ENCODE measurements at regions not wholly inside any gene's neighbourhood (a gene's known extent, or its start where the extent isn't known, plus 50 kb on each side); places are given as distances from the start of the nearest gene placed in this dataset.
"Not testable (repeated sequence)": the region's sequence is repeated elsewhere in the genome, so short reads cannot be mapped to it uniquely, and the experiment has no call there.

- no peak for DNase-seq
Observed at GRCh38 chr21:35386491-35387079, 337.5 kb upstream of the RUNX1 start.

GRCh38 chr21:35384375-35384774, 335.3 kb upstream of the RUNX1 start:
- no peak for DNase-seq

- no peak for DNase-seq
Observed at GRCh38 chr21:35382696-35383095, 333.6 kb upstream of the RUNX1 start.

GRCh38 chr21:35381743-35382310, 332.7 kb upstream of the RUNX1 start:
- DNase-seq, result no peak

GRCh38 chr21:35380304-35380703, 331.2 kb upstream of the RUNX1 start:
- DNase-seq, result not testable (repeated sequence)

GRCh38 chr21:35378881-35379280, 329.8 kb upstream of the RUNX1 start:
- no peak for DNase-seq

DNA sequence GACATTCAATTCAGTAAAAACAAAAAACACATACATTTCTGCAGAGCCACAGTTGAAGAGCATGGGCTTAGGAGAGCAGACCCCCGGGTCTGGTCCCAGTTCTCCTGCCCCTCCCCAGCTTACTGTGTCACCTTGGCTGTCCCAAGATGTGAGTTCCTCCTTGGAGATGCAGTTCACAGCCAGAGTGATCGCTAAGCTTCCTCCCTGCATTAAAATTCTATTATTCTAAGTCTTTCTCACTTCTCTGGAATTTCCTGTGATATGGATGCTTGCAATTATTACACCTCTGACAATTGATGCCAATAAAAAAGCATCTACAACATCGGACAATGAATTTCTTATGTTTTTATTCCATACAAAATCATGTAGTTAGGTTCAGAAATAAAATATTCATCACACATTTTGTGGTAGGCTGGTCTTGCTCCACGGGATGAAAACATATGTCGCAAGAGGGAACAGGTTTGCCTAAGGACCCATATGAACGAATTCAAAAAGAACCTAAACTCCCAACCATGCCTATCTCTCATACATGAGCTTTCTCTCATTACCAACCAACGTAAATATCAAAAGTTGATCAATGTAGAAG, 328.5 kb upstream of the RUNX1 start:
- no peak for DNase-seq

GRCh38 chr21:35376406-35377135, 327.5 kb upstream of the RUNX1 start:
- no peak for DNase-seq

- no peak for DNase-seq
Observed at GRCh38 chr21:35375115-35375514, 326.0 kb upstream of the RUNX1 start.

GRCh38 chr21:35373998-35374397, 324.9 kb upstream of the RUNX1 start:
- no peak for DNase-seq

- no peak for DNase-seq
Observed at GRCh38 chr21:35372201-35372600, 323.1 kb upstream of the RUNX1 start.

DNA sequence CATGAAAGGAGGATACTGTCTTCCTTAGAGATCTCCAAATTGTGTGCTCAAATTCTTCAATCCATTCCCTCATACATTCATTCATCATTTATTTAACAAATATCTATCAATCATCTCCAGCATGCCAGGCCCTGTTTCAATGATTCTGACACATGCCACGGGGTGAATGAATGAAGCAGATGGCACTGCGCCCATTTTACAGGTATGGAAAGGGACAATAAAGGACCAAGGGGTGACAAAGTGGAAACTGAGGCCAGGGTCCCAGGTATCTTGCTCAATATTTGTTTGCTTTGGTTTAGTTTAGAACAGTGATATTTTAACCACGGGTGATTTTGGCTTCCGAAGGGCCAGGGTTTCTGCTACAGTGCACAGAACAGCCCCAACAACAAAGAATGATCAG, 321.6 kb upstream of the RUNX1 start:
- DNase-seq, result no peak

DNA sequence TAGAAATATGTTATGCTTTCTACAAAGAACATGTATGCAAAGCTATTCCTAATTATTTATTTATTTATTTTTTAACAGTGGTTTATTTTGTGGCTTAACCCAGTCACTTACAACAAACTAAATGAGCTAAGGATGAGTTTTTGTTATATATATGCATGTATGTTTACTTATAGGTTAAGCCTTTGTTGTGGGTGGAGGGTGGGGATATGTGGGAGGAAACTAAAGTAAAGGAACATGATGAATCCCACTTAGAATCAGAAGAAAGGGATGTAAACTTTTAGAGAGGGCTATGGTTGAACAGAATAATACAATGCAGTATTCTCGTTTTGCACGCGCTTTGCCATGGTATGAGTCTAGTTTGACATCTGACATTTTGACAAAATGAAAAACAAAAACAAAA, 321.0 kb upstream of the RUNX1 start:
- DNase-seq, result no peak

GRCh38 chr21:35368326-35368725, 319.2 kb upstream of the RUNX1 start:
- DNase-seq, result no peak

DNA sequence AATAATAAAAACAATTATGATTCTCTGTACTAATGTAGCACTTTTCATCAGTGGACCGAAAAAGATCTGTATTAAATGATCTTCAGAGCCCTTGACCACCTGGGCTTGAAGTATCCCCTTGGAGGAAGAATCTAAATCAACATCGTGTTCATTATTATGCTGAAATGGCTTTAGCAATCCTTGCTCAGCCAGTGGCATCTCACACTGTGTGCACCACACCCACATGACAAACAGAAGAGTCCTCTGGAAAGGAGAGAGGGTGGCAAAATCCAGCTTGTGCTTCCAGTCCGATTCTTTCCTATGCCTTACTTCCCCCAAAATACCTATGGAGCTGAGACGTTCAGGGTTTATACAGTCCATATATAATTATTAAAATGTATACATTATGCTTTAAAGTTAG, 318.5 kb upstream of the RUNX1 start:
- DNase-seq, result no peak

- no peak for DNase-seq
Observed at GRCh38 chr21:35366394-35367080, 317.4 kb upstream of the RUNX1 start.

DNA sequence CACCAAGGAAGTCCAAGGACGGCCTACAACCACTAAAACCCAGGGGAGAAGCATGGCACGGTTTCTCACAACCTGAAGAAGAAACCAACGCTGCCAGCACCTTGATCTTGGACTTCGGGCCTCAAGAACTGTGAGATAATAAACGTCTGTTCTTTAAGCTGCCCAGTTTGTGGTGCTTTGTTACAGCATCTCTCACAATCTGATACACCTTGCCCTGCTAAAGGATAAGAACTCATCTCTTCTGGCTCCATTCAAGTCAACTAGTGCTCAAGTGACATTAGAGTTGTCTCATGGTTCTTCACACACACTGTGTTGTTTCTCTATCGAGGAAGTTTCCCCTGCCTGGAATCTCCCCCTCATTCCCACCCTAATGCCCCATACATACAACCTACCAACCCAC, 314.4 kb upstream of the RUNX1 start:
- DNase-seq, result no peak

DNA sequence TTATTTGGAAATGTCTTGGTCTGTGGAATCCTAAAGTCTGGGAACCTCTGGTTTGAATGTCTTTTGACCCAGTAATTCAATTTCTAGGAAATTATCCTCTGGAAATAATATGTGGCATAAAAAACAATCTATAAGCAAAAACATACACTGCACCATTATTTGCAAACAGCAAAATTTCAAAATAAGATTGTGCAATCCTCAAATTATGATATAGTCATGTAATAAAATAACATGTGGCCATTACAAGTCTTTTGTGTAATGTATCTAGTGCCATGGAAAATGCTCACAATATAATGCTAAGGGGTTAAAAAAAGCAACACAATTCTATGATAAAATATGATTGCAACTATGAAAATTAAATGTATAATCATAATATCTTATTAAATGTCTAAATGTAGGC, 312.9 kb upstream of the RUNX1 start:
- no peak for DNase-seq

DNA sequence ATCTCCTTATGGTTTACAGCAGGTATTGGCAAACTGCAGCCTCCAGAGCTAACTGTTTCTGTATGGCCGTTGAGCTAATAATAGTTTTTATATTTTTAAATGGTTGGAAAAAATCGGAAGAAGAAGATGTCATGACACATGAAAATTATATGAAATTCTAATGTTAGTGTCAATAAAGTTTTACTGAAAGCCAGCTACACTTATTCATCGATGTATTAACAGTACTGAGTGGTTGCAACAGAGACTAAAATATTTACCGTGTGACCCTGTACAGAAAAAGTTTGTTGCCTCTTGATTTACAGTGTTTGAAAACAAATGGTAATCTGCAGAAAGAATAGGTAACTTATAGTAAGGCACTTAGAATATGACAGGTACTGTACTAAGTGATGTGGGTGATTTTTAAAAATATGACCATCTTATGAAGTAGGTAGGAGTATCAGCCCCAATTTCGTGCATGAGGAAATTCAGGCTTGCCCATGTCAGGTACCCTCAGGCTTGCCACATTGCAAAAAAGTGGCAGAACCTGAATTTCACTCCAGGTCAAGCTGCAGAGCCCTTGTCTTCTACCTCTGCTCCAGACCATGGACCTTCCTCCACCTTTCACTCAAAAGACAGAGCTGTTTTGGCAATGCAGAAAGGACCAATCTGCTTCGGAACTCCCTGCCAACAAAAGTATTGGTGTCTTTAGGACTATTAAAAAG, 311.9 kb upstream of the RUNX1 start:
- no peak for DNase-seq

- no peak for DNase-seq
Observed at GRCh38 chr21:35359076-35359475, 310.0 kb upstream of the RUNX1 start.

GRCh38 chr21:35358008-35358407, 308.9 kb upstream of the RUNX1 start:
- DNase-seq, result no peak

- DNase-seq, result no peak
Observed at GRCh38 chr21:35357041-35357780, 308.1 kb upstream of the RUNX1 start.
